C4-2B (cell line): ENCODE measurements at regions not wholly inside any gene's neighbourhood (a gene's known extent, or its start where the extent isn't known, plus 50 kb on each side); places are given as distances from the start of the nearest gene placed in this dataset.

Experiments
- CTCF ChIP-seq: fragments of 450-650 bp; conservative IDR thresholded peaks from 2 replicates; pipeline ENCODE4 v1.5.1; 2017; ENCODE audit warnings: mild to moderate bottlenecking
- ZFX ChIP-seq: fragments of 450-650 bp; IDR thresholded peaks from 2 replicates; pipeline ENCODE4 v1.6.1; 2017

GRCh38 chr9:134245179-134245578 is 80.8 kb upstream of the RNU6ATAC start:
- no peak for TF ChIP-seq CTCF
- TF ChIP-seq ZFX = no peak
